Ovary (tissue), 7 donors: ENCODE measurements at regions not wholly inside any gene's neighbourhood (a gene's known extent, or its start where the extent isn't known, plus 50 kb on each side); places are given as distances from the start of the nearest gene placed in this dataset.

Experiments
- DNase-seq, 5 donors: peaks; one replicate each; pipeline ENCODE4 v3.0.0-alpha.2; 2019 to 2020
- H3K27ac ChIP-seq, 2 donors: fragments of 200-600 bp; one replicate each; pipeline versions ENCODE4 v1.5.1 to v1.8.0; 2019 to 2022
- H3K27me3 ChIP-seq: fragments of 200-600 bp; one replicate; pipeline ENCODE4 v1.8.0; 2022
- H3K36me3 ChIP-seq: fragments of 200-600 bp; sonication (generic); one replicate; pipeline ENCODE4 v1.5.1; 2019
- H3K4me1 ChIP-seq: one replicate; pipeline ENCODE4 v1.8.1; 2013; ENCODE audit warnings: mild to moderate bottlenecking, moderate library complexity; ENCODE audit not compliant: insufficient read depth
- H3K4me3 ChIP-seq: fragments of 200-600 bp; sonication (generic); one replicate; pipeline ENCODE4 v1.5.1; 2017
- H3K9me3 ChIP-seq, 2 donors: fragments of 200-600 bp in 1 of 2; sonication (generic) in 1 of 2; one replicate each; pipeline versions ENCODE4 v1.5.1 to v1.8.1; 2013 to 2019; ENCODE audit warnings: mild to moderate bottlenecking in 1 of 2, moderate library complexity in 1 of 2
- CTCF ChIP-seq, 3 donors: fragments of 450-650 bp in 2 of 3; fragments of 200-600 bp in 1 of 3; IDR thresholded peaks; one replicate each; pipeline versions ENCODE4 v1.5.1 to v1.8.0; 2016 to 2022; ENCODE audit warnings: antibody characterized with exemption in 3 of 3, mild to moderate bottlenecking in 1 of 3
- EP300 ChIP-seq: sonication (generic); formaldehyde crosslinking; IDR thresholded peaks from one replicate; pipeline ENCODE4 v1.6.1; 2017; ENCODE audit warnings: antibody characterized with exemption
- POLR2A ChIP-seq: fragments of 450-650 bp; IDR thresholded peaks from one replicate; pipeline ENCODE4 v1.6.1; 2017; ENCODE audit warnings: antibody characterized with exemption, mild to moderate bottlenecking, moderate library complexity
- WGBS, 3 donors: extraction: QIAGEN DNeasy Blood & Tissue Kit in 1 of 3; methylation state at CpG; one replicate each; pipeline versions ENCODE4 v1.1.5 to v1.1.7; 2013 to 2017; 5-methylcytosine and 5-hydroxymethylcytosine counted together
- intact Hi-C, 4 donors: fragments of 100-400 bp; cut with DNase I; formaldehyde crosslinking; loops; one replicate each; pipeline versions ENCODE4 v1.11.0 to v1.15.1; 2022 to 2023
- donor health status: DM: no; HTN: no; CAD: no; lungs with moderate emphysema.
- donor health status: DM: no; HTN: no; CAD: no.
- donor health status: Bipolar disorder and iron deficiency.
- donor health status: DM: no; HTN: no; CAD: no.
- donor health status: DM: yes; HTN: yes; CAD: no.

GRCh38 chr9:20065796-20066700 lies 277.2 kb upstream of the SLC24A2 start:
- no peak overlapping the region for H3K27ac ChIP-seq
- TF ChIP-seq POLR2A: no peak
- TF ChIP-seq EP300: no peak
- no peak for TF ChIP-seq CTCF (IDR thresholded peaks at IDR 0.05)
- peaks cover 2% of the 10 kb centered on the region for H3K4me1 ChIP-seq
- intact Hi-C loops: no loop called here
- no peaks in the 10 kb centered on the region for H3K36me3 ChIP-seq
- no peaks in the 10 kb centered on the region for H3K9me3 ChIP-seq
- no peak for DNase-seq
- WGBS, 3 donors: 3 to 10% (median 9%) methylated on average over 4 of the region's 4 CpGs
- H3K27me3 ChIP-seq: no peaks in the 10 kb centered on the region
- no peak overlapping the region for H3K4me3 ChIP-seq

- Histone ChIP-seq H3K27ac (no peak overlapping the region), H3K27me3 (no peaks in the 10 kb centered on the region), H3K36me3 (no peaks in the 10 kb centered on the region), H3K4me1 (peaks cover 2% of the 10 kb centered on the region), H3K9me3 (no peaks in the 10 kb centered on the region), H3K4me3 (no peak overlapping the region)
- 7 to 19% (median 13%) methylated on average over 4 of the region's 4 CpGs for WGBS, 3 donors
- TF ChIP-seq CTCF (IDR thresholded peaks at IDR 0.05) (no peak), EP300 (no peak), POLR2A (no peak)
- intact Hi-C loops: no loop called here
- DNase-seq: no peak
Measured at GRCh38 chr9:20065046-20065445, 276.2 kb upstream of the SLC24A2 start.

GRCh38 chr9:20054734-20055133 lies 265.9 kb upstream of the SLC24A2 start:
- 83 to 98% (median 83%) methylated on average over 1 of the region's 1 CpG for WGBS, 3 donors

GRCh38 chr9:20048985-20049384 lies 260.1 kb upstream of the SLC24A2 start:
- Histone ChIP-seq H3K27me3 (no peaks in the 10 kb centered on the region), H3K4me1 (no peaks in the 10 kb centered on the region), H3K9me3 (no peaks in the 10 kb centered on the region), H3K4me3 (no peak overlapping the region), H3K36me3 (no peaks in the 10 kb centered on the region), H3K27ac (no peak overlapping the region)
- intact Hi-C loops: no loop called here
- TF ChIP-seq CTCF (IDR thresholded peaks at IDR 0.05): no peak
- no peak for TF ChIP-seq EP300
- no peak for TF ChIP-seq POLR2A
- no peak for DNase-seq
- 90 to 94% (median 92%) methylated on average over 4 of the region's 4 CpGs for WGBS, 3 donors

More at GRCh38 chr9:20054734-20055133, 265.9 kb upstream of the SLC24A2 start:
- Histone ChIP-seq H3K27me3 (no peaks in the 10 kb centered on the region), H3K36me3 (no peaks in the 10 kb centered on the region), H3K4me3 (no peak overlapping the region), H3K9me3 (no peaks in the 10 kb centered on the region), H3K27ac (no peak overlapping the region), H3K4me1 (no peaks in the 10 kb centered on the region)
- no peak for DNase-seq
- TF ChIP-seq POLR2A: no peak
- no peak for TF ChIP-seq CTCF (IDR thresholded peaks at IDR 0.05)
- no peak for TF ChIP-seq EP300
- intact Hi-C loops: no loop called here
